ENCODE measurements at regions not wholly inside any gene's neighbourhood (a gene's known extent, or its start where the extent isn't known, plus 50 kb on each side); places are given as distances from the start of the nearest gene placed in this dataset.

GRCh38 chr22:48953103-48953720 lies 874.5 kb downstream of the BRD1 start:
- DNase-seq (ENCODE audit: low read depth) = no peak

- no peak for DNase-seq (ENCODE audit: low read depth)
Observed at GRCh38 chr22:48952256-48953102, 875.2 kb downstream of the BRD1 start.

GRCh38 chr22:48951836-48952235 lies 875.8 kb downstream of the BRD1 start:
- DNase-seq (ENCODE audit: low read depth) = no peak

GRCh38 chr22:48950151-48950915 lies 877.3 kb downstream of the BRD1 start:
- no peak for DNase-seq (ENCODE audit: low read depth)

- no peak for DNase-seq (ENCODE audit: low read depth)
Observed at GRCh38 chr22:48949375-48950149, 878.1 kb downstream of the BRD1 start.

- no peak for DNase-seq (ENCODE audit: low read depth)
Observed at GRCh38 chr22:48948575-48949170, 879.0 kb downstream of the BRD1 start.

- DNase-seq (ENCODE audit: low read depth) = no peak
Observed at GRCh38 chr22:48947636-48948035, 880.0 kb downstream of the BRD1 start.

- DNase-seq (ENCODE audit: low read depth) = no peak
Observed at GRCh38 chr22:48945621-48946458, 881.8 kb downstream of the BRD1 start.

- no peak for DNase-seq (ENCODE audit: low read depth)
Observed at GRCh38 chr22:48944751-48945620, 882.7 kb downstream of the BRD1 start.

GRCh38 chr22:48944433-48944750 lies 883.3 kb downstream of the BRD1 start:
- DNase-seq (ENCODE audit: low read depth) = no peak

- no peak for DNase-seq (ENCODE audit: low read depth)
Observed at GRCh38 chr22:48943567-48944432, 883.9 kb downstream of the BRD1 start.

- DNase-seq (ENCODE audit: low read depth) = no peak
Observed at GRCh38 chr22:48942698-48943566, 884.7 kb downstream of the BRD1 start.

GRCh38 chr22:48941903-48942575 lies 885.6 kb downstream of the BRD1 start:
- DNase-seq (ENCODE audit: low read depth) = no peak

- no peak for DNase-seq (ENCODE audit: low read depth)
Observed at GRCh38 chr22:48941033-48941902, 886.4 kb downstream of the BRD1 start.

GRCh38 chr22:48940266-48941032 lies 887.2 kb downstream of the BRD1 start:
- no peak for DNase-seq (ENCODE audit: low read depth)
